ENCODE measurements at regions not wholly inside any gene's neighbourhood (a gene's known extent, or its start where the extent isn't known, plus 50 kb on each side); places are given as distances from the start of the nearest gene placed in this dataset.
A peak's percentile ranks its signal among the peaks of the same experiment; 100 is the strongest.

GRCh38 chr2:16155366-16155765 is 215.0 kb downstream of the MYCN start:
- DNase-seq (no peak), ATAC-seq (no peak)
- intact Hi-C loops (cut with DNase I, micrococcal nuclease), result no loop called here

- DNase-seq, result no peak
- intact Hi-C loops (cut with DNase I, micrococcal nuclease), result no loop called here
Observed at GRCh38 chr2:16154501-16155280, 214.3 kb downstream of the MYCN start.

GRCh38 chr2:16154061-16154460 is 213.7 kb downstream of the MYCN start:
- ATAC-seq, result no peak
- intact Hi-C loops (cut with DNase I, micrococcal nuclease), result no loop called here

More at GRCh38 chr2:16154501-16155280, 214.3 kb downstream of the MYCN start:
- no peak for ATAC-seq

GRCh38 chr2:16153754-16154035 is 213.3 kb downstream of the MYCN start:
- intact Hi-C loops (cut with DNase I, micrococcal nuclease), result no loop called here
- ATAC-seq, result no peak
- no peak for DNase-seq

More at GRCh38 chr2:16154061-16154460, 213.7 kb downstream of the MYCN start:
- no peak for DNase-seq

GRCh38 chr2:16152928-16153753 is 212.8 kb downstream of the MYCN start:
- DNase-seq (no peak), ATAC-seq (no peak)
- intact Hi-C loops (cut with DNase I, micrococcal nuclease), result no loop called here

GRCh38 chr2:16152071-16152927 is 211.9 kb downstream of the MYCN start:
- intact Hi-C loops (cut with DNase I, micrococcal nuclease), result no loop called here
- DNase-seq, result no peak
- peak; percentile 42 for ATAC-seq

- intact Hi-C loops (cut with DNase I, micrococcal nuclease), result no loop called here
- DNase-seq (no peak), ATAC-seq (no peak)
Observed at GRCh38 chr2:16151651-16152050, 211.3 kb downstream of the MYCN start.

- intact Hi-C loops (cut with DNase I, micrococcal nuclease), result no loop called here
- DNase-seq (no peak), ATAC-seq (no peak)
Observed at GRCh38 chr2:16151281-16151570, 210.9 kb downstream of the MYCN start.

- ATAC-seq, result no peak
- intact Hi-C loops (cut with DNase I, micrococcal nuclease), result no loop called here
- DNase-seq, result no peak
Observed at GRCh38 chr2:16150456-16151280, 210.3 kb downstream of the MYCN start.

GRCh38 chr2:16149349-16150243 is 209.2 kb downstream of the MYCN start:
- intact Hi-C loops (cut with DNase I, micrococcal nuclease), result no loop called here
- ATAC-seq (no peak), DNase-seq (no peak)

- ATAC-seq (no peak), DNase-seq (no peak)
- intact Hi-C loops (cut with DNase I, micrococcal nuclease), result no loop called here
Observed at GRCh38 chr2:16148632-16149348, 208.4 kb downstream of the MYCN start.

GRCh38 chr2:16142383-16143361 is 202.3 kb downstream of the MYCN start:
- no peak for DNase-seq
- intact Hi-C loops (cut with DNase I, micrococcal nuclease), result no loop called here
- peak; percentile 34 for ATAC-seq

GRCh38 chr2:16141641-16141921 is 201.2 kb downstream of the MYCN start:
- intact Hi-C loops (cut with DNase I, micrococcal nuclease), result no loop called here
- no peak for ATAC-seq
- DNase-seq, result no peak

GRCh38 chr2:16140771-16141640 is 200.7 kb downstream of the MYCN start:
- DNase-seq, result no peak
- intact Hi-C loops (cut with DNase I, micrococcal nuclease), result no loop called here
- ATAC-seq, result no peak

Measured in left colon (tissue), 2 donors.